ENCODE measurements at regions not wholly inside any gene's neighbourhood (a gene's known extent, or its start where the extent isn't known, plus 50 kb on each side); places are given as distances from the start of the nearest gene placed in this dataset.

DNA sequence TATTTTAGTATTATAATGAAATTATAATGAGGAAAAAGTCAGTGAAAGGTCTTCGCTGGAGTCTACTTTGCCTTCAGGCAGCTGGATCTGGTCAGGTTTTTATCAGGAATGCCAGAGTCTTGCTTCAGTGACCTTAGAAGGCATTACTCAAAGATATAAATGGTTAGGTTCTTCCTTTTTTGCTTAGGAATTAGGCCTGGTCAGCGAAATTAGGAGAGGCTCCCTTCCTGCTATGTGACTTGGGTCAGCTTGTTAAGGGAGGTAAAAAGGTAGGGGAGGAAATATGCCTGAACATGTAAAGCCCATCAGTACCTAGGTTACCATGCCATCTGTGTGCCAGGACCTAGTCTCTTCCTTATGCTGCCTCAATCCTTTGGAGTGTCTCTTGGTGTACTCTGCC is 115.1 kb downstream of the OTOR start:
- Histone ChIP-seq H2AFZ (ENCODE audit: low read depth, low read length) (no peak overlapping the region), H3K27me3 (ENCODE audit: control insufficient read depth in 2 of 2, insufficient read depth in 2 of 2, low read length in 2 of 2) (no peaks in the 10 kb centered on the region), H3K4me3 (replicated peaks in 1 of 3; ENCODE audit: insufficient read depth in 1 of 3, low read depth in 1 of 3, low read length in 3 of 3) (no peak overlapping the region), H3K27ac (ENCODE audit: insufficient read depth, low read depth, low read length) (no peak overlapping the region), H3K36me3 (ENCODE audit: control insufficient read depth in 2 of 2, extremely low read depth in 1 of 2, insufficient read depth in 2 of 2, low read length in 2 of 2) (no peaks in the 10 kb centered on the region), H3K4me2 (ENCODE audit: insufficient read depth, low read length) (no peak overlapping the region), H3K9me1 (replicated peaks; ENCODE audit: control insufficient read depth, extremely low read depth, insufficient read depth, low read length) (no peaks in the 10 kb centered on the region), H4K20me1 (replicated peaks; ENCODE audit: control insufficient read depth, extremely low read depth, insufficient read depth, low read length) (no peaks in the 10 kb centered on the region), H3K79me2 (ENCODE audit: control insufficient read depth, insufficient read depth, low read length) (no peaks in the 10 kb centered on the region), H3K4me1 (ENCODE audit: control insufficient read depth, extremely low read depth, insufficient read depth, low read length) (no peaks in the 10 kb centered on the region), H3K9me3 (replicated peaks; ENCODE audit: control insufficient read depth, insufficient read depth, low read length) (peaks cover 2% of the 10 kb centered on the region), H3K9ac (replicated peaks; ENCODE audit: extremely low read depth, insufficient read depth, low read length) (no peak overlapping the region)
- dilution Hi-C loops (cut with MboI; ENCODE audit: extremely low pct_ligation_motif_present, low sequenced_read_pairs) (no loop called here), intact Hi-C loops (cut with micrococcal nuclease) (no loop called here)
- DNase-seq (ENCODE audit: low read depth, low spot score) (no peak), FAIRE-seq (no peak)
- ChIA-PET CTCF (no interaction called here), POLR2A (no interaction called here)
- TF ChIP-seq, protein P1, sequence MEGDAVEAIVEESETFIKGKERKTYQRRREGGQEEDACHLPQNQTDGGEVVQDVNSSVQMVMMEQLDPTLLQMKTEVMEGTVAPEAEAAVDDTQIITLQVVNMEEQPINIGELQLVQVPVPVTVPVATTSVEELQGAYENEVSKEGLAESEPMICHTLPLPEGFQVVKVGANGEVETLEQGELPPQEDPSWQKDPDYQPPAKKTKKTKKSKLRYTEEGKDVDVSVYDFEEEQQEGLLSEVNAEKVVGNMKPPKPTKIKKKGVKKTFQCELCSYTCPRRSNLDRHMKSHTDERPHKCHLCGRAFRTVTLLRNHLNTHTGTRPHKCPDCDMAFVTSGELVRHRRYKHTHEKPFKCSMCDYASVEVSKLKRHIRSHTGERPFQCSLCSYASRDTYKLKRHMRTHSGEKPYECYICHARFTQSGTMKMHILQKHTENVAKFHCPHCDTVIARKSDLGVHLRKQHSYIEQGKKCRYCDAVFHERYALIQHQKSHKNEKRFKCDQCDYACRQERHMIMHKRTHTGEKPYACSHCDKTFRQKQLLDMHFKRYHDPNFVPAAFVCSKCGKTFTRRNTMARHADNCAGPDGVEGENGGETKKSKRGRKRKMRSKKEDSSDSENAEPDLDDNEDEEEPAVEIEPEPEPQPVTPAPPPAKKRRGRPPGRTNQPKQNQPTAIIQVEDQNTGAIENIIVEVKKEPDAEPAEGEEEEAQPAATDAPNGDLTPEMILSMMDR (IDR thresholded peaks at IDR 0.05; ENCODE audit: extremely low read depth in 1 of 2, insufficient read depth in 1 of 2, low read depth in 1 of 2, low read length in 2 of 2) = no peak
- BruUV-seq (replicated peaks) = no TSS peak

DNA sequence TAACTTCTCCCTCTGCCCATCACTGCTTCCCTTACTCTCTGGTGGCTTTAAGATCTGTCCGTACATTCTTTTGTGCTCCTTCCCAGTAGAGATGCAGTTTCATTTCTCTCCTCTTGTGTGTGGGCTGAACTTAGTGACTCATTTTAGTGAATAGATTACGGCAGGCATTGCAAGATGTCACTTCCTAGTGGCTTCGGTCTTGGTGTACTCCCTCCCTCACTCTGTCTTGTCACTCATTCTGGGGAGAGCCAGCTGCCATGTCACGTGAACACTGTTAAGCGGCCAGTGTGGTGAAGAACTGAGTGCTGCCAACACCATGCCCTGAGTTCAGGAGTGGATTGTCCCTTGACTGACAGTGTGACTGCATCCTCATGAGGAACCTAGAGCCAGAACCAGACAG is 115.9 kb downstream of the OTOR start:
- no TSS peak for BruUV-seq (replicated peaks)
- TF ChIP-seq, protein P1 (IDR thresholded peaks at IDR 0.05; ENCODE audit: extremely low read depth in 1 of 2, insufficient read depth in 1 of 2, low read depth in 1 of 2, low read length in 2 of 2) = no peak
- TF ChIP-seq JUN (IDR thresholded peaks at IDR 0.05; ENCODE audit: borderline replicate concordance, insufficient read depth, insufficient read length, low read depth) = no peak
- no peak for TF ChIP-seq MAX (IDR thresholded peaks at IDR 0.05; ENCODE audit: insufficient read depth, insufficient read length)
- no peak for TF ChIP-seq MYC (IDR thresholded peaks at IDR 0.05; ENCODE audit: low read depth, low read length)
- no peak for TF ChIP-seq FOS (IDR thresholded peaks at IDR 0.05; ENCODE audit: borderline replicate concordance, insufficient read depth, low read length)
- TF ChIP-seq POLR2A (IDR thresholded peaks at IDR 0.05; ENCODE audit: low read depth, low read length) = no peak
- no peak for TF ChIP-seq POLR2AphosphoS5 (IDR thresholded peaks at IDR 0.05; ENCODE audit: insufficient read depth, low read depth, low read length)
- no peak for TF ChIP-seq EZH2 (IDR thresholded peaks at IDR 0.05; ENCODE audit: borderline replicate concordance, low read depth, low read length, severe bottlenecking)
- no peak for TF ChIP-seq GATA2 (IDR thresholded peaks at IDR 0.05; ENCODE audit: insufficient read depth, insufficient read length, low read depth, low read length)
- Histone ChIP-seq H3K27me3 (ENCODE audit: control insufficient read depth in 2 of 2, insufficient read depth in 2 of 2, low read length in 2 of 2) (no peaks in the 10 kb centered on the region), H3K9me3 (replicated peaks; ENCODE audit: control insufficient read depth, insufficient read depth, low read length) (peaks cover 2% of the 10 kb centered on the region), H3K4me1 (ENCODE audit: control insufficient read depth, extremely low read depth, insufficient read depth, low read length) (no peaks in the 10 kb centered on the region), H3K79me2 (ENCODE audit: control insufficient read depth, insufficient read depth, low read length) (no peaks in the 10 kb centered on the region), H3K27ac (ENCODE audit: insufficient read depth, low read depth, low read length) (no peak overlapping the region), H4K20me1 (replicated peaks; ENCODE audit: control insufficient read depth, extremely low read depth, insufficient read depth, low read length) (no peaks in the 10 kb centered on the region), H3K9me1 (replicated peaks; ENCODE audit: control insufficient read depth, extremely low read depth, insufficient read depth, low read length) (no peaks in the 10 kb centered on the region), H3K4me2 (ENCODE audit: insufficient read depth, low read length) (no peak overlapping the region), H3K4me3 (replicated peaks in 1 of 3; ENCODE audit: insufficient read depth in 1 of 3, low read depth in 1 of 3, low read length in 3 of 3) (no peak overlapping the region), H2AFZ (ENCODE audit: low read depth, low read length) (no peak overlapping the region), H3K36me3 (ENCODE audit: control insufficient read depth in 2 of 2, extremely low read depth in 1 of 2, insufficient read depth in 2 of 2, low read length in 2 of 2) (no peaks in the 10 kb centered on the region), H3K9ac (replicated peaks; ENCODE audit: extremely low read depth, insufficient read depth, low read length) (no peak overlapping the region)
- ChIA-PET CTCF (no interaction called here), POLR2A (no interaction called here)
- no peak for DNase-seq (ENCODE audit: low read depth, low spot score)
- no peak for FAIRE-seq
- intact Hi-C loops (cut with micrococcal nuclease) = no loop called here
- dilution Hi-C loops (cut with MboI; ENCODE audit: extremely low pct_ligation_motif_present, low sequenced_read_pairs) = no loop called here
